HG02981 (cell line): ENCODE measurements at regions not wholly inside any gene's neighbourhood (a gene's known extent, or its start where the extent isn't known, plus 50 kb on each side); places are given as distances from the start of the nearest gene placed in this dataset.
A peak's percentile ranks its signal among the peaks of the same experiment; 100 is the strongest.
"Not testable (repeated sequence)": the region's sequence is repeated elsewhere in the genome, so short reads cannot be mapped to it uniquely, and the experiment has no call there.

Source experiments
- ATAC-seq: cut with Tn5 transposase; IDR thresholded peaks from one replicate; pipeline ENCODE4 v1.9.1; 2021; ENCODE audit warnings: mild to moderate bottlenecking, moderate library complexity; ENCODE audit not compliant: unreplicated experiment

- ATAC-seq = no peak
Observed at GRCh38 chr9:115397591-115398312, 279.8 kb upstream of the TNC start.

DNA sequence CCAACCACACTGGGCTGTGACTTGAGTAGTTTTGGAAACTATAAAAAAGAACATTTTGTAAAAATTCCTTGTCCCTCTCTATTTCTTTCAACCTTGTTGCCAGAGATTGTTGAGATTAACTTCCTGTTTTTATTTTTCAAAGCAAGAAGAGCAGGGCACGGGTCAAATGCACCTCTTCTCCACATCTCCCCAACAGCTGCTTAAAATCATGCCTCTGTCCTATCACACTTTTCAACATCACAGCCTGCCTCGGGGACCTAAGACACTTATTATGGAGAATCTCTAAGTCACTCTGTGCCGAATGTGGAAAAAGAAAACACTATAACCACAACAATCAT, 280.3 kb upstream of the TNC start:
- ATAC-seq = no peak

DNA sequence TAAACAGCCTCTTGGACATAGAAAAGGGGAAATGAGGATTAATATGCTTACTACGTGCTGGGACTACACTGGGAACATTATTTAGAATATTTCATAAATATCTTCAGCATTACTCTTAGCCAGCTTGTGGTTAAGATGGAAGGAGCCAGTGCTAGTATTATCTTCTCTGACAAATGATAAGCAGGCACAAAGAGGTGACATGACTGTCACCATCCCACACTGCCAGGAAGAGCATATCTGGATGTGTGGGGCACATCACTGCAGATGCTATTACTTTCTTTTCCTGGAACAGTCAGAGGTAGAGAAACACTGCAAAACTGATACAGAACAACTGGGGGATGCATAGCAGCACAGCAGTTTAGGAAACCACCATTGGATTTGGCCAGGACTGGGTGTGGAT, 281.0 kb upstream of the TNC start:
- no peak for ATAC-seq

- no peak for ATAC-seq
Observed at GRCh38 chr9:115400796-115401195, 282.8 kb upstream of the TNC start.

GRCh38 chr9:115401756-115402327, 283.9 kb upstream of the TNC start:
- no peak for ATAC-seq

- no peak for ATAC-seq
Observed at GRCh38 chr9:115403753-115404152, 285.8 kb upstream of the TNC start.

- no peak for ATAC-seq
Observed at GRCh38 chr9:115404311-115404710, 286.4 kb upstream of the TNC start.

DNA sequence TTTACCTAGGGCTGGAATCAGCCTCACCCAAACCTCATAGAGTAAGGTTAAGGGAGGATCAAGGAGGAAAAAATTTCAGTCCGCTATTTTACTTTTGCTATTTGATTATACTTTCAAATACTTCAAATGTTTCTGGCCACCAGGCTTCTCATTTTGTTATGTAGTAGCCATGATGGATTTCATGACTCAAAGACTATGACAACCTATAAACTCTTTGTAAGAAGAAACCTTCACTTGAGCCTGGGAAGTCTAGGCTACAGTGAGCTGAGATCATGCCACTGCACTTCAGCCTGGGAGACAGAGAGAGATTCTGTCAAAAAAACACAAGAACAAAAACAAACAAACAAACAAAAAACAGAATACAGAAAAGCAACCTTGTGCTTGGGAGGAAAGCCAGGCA, 293.6 kb upstream of the TNC start:
- no peak for ATAC-seq

GRCh38 chr9:115411993-115412452, 294.1 kb upstream of the TNC start:
- no peak for ATAC-seq

DNA sequence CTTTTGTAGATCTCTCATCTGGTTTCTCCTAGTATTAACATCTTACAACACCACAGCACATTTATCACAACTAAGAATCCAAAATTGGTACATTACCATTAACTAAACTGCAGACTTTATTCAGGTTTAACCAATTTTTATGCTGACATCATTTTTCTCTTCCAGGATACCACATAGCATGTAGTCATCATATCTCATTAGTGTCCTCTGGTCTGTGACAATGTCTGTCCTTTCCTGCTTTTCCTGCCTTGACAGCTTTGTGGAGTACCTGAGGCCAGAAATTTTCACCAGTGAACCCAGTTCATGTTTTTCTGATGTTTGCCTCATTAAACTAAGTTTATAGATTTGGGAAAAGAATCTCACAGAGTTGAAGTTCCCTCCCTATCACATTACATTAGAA, 294.7 kb upstream of the TNC start:
- ATAC-seq = no peak

DNA sequence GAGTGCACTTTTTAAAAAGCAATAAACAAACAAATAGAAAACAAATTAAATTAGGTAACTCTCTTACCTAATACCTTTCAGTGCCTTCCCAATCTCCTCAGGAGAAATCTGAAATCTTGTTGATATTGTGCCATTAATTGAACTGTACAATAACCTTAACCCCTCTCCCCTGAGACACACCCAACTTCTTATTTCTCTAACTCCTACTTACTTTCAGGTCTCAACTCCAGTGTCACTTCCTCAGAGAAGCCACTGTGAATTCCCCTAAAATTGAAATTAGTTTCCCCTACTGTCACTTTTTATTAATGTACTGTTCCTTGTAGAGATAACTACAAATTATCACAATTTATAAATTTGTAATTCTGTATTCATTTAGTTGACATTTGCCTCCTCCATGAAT, 295.3 kb upstream of the TNC start:
- no peak for ATAC-seq

DNA sequence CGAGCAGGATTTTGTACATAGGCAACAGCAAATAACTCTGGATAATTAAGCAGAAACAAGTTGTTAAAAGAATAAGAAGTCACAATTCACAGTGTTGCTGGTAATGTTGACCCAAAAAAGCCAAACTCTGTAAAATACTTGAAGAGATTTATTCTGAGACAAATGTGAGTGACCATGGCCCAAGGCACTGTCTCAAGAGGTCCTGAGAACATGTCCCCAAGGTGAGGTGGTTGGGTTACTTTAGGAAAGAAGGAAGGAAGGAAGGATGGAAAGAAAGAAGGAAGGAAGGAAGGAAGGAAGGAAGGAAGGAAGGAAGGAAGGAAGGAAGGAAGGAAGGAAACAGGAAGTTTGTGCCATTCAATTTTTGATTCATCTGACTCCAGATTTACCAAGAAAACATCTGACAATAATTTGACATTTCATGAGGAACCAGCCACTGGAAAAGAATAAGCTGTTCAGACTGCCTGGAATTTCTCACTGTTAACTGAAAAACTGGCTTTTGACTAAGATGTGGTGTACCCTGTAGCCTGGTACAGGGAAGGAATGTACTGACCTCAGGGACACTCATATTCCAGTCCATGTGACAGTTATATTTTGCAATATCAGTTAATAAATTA, 295.9 kb upstream of the TNC start:
- ATAC-seq = no peak

DNA sequence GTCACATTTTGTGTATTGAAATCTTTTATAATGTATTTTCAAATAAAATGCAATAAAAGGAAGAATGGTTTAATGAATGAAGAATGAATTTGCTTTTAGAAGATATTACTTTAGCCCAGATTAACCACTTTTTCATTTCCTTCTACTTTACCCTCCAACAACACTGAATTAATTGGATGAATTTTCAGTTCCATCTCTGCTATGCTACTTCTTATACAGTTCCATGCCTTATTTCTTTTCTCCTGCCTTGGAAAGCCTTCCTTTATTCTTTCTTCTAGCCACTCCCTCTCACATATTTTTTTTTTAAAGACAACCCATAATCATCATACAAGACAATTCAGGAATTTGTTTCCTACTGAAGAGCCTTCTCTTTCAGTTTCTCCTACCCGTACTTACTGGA, 296.6 kb upstream of the TNC start:
- ATAC-seq = no peak

- no peak for ATAC-seq
Observed at GRCh38 chr9:115415450-115415849, 297.5 kb upstream of the TNC start.

- ATAC-seq = peak; percentile 36
Observed at GRCh38 chr9:115416299-115416698, 298.3 kb upstream of the TNC start.

DNA sequence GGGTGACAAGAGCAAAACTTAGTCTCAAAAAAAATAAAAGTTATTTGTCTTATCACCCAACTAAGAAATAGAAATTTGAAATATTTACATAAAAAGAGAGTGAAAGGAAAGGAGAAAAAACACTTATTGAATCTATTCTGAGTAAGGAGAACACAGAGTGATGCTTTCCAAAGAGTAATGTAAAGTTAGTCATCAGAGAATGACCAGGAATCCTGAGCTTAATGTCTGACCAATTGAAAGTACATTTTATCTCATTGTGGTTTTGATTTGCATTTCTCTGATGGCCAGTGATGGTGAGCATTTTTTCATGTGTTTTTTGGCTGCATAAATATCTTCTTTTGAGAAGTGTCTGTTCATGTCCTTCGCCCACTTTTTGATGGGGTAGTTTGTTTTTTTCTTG, 300.2 kb upstream of the TNC start:
- ATAC-seq = not testable (repeated sequence)

DNA sequence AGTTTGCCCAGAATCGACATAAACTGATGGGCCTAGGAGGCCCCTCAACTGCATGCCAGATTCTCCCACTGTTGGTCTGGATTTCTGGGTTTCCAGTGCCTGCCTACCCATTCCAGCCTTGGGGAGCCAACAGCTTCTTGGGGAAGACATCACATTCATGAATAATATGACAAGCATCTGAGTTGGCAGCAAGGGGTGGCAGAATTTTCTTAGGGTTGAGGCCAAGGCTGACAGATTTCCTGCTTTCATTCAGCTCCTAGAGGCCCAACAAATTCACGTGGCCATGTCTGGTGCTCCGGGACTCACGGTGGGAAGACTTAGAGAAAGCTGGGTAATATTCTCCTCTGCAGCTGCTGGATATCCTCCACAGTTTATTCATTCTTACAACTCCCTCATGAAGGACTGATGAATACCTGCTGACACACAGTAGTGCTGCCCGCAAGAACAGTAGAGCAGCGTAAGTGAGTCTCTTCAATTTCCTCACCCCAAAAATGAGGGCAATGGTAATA, 305.0 kb upstream of the TNC start:
- ATAC-seq = no peak

DNA sequence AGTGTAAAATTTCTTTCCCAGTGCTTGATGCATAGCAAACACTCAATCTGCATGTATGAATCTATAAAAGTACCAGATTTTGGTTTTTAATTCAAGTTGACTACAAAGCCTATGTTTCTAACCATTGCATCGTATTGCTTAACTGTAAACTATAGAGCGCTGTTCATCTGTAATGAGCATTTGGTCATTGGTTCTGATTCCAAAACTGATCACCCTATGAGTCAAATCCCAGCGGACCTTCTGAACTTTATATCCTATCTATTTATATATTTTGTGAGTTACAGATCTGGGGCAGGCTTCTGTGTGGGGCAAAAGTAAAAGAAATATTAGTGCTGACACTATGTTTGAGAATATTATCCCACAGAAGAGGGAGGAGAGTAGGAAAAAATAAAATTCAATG, 305.7 kb upstream of the TNC start:
- no peak for ATAC-seq

DNA sequence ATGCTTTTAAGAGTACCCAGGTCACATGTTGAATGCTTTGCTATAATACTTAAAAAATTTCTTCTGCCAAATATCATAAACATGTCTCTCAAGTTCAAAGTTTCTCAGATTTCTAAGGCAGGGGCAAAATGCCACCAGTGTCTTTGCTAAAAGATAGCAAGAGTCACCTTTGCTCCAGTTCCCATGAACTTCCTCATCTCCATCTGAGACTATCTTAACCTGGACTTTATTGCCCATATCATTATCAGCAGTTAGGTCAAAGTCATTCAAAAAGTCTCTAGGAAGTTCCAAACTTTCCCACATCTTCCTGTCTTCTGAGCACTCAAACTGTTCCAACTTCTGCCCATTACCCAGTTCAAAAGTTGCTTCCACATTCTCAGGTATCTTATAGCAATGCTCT, 307.6 kb upstream of the TNC start:
- no peak for ATAC-seq

DNA sequence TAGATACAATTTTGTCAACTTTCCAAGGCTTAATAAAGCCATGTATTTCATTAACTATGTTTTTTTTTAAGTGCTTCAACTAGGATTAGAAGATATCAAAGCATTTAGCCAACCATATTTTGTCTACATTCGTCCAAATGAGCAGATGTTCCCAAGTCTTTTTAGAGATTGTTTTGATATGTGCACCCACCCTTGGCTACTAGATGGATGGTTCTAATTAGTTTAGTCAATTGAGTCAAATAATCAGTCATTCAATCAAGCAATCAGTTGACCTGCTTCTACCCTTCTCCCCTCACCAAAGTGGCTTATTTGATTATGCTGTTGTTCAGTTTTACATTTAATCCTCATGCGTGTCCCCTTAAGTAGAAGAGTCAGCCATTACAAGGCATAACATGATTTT, 319.5 kb upstream of the TNC start:
- ATAC-seq = no peak

DNA sequence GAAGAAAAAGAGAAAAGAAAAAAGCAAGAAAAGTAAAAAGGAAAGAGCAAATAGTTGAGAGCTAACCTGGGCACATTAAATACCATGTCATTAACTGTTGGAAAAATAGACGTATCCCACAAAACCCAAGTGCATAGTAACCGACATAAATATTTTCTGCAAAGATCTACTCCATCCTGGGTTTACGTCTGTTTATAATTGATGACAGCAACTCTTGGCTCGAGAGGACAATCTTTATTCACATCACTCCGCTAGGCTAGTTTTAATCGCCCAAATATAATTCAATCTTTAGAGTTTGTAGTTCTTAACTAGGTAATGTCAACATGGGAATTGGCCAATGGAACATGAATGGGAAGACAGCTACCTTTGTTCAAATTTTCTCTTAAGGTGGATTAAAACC, 321.7 kb upstream of the TNC start:
- no peak for ATAC-seq

GRCh38 chr9:115442054-115442453, 324.1 kb upstream of the TNC start:
- no peak for ATAC-seq
